ENCODE measurements at regions not wholly inside any gene's neighbourhood (a gene's known extent, or its start where the extent isn't known, plus 50 kb on each side); places are given as distances from the start of the nearest gene placed in this dataset.

DNA sequence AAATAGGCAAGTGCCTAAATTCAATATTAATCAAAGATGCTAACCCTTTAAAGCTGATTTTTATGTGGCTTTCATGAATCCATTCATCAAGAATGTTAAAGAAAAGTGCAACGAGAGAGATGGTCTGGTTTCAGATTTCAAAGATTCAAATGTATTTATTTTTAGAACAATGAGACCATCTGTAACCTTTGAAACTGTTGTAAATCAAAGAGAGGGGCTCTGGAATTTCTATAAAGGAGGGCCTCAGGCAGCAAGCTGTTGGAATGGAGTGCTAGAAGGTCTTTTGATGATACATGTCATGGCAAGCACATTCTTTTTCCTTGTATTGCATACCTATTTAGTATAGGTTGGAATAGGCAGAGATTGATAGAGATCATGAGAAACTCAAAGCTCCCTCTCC is 433.0 kb downstream of the LRIG3 start:
- no peaks in the 10 kb centered on the region for H3K36me3 Mint-ChIP-seq
- no peaks in the 10 kb centered on the region for H3K4me1 Mint-ChIP-seq (ENCODE audit: low read depth)
- CTCF ChIA-PET = no interaction called here
- H3K27me3 Mint-ChIP-seq = no peaks in the 10 kb centered on the region
- H3K27ac Mint-ChIP-seq = no peak overlapping the region
- intact Hi-C loops (cut with micrococcal nuclease) = no loop called here
- POLR2A ChIA-PET = no interaction called here
- DNase-seq = no peak
- H3K4me3 Mint-ChIP-seq = no peak overlapping the region
- no peaks in the 10 kb centered on the region for H3K9me3 Mint-ChIP-seq

DNA sequence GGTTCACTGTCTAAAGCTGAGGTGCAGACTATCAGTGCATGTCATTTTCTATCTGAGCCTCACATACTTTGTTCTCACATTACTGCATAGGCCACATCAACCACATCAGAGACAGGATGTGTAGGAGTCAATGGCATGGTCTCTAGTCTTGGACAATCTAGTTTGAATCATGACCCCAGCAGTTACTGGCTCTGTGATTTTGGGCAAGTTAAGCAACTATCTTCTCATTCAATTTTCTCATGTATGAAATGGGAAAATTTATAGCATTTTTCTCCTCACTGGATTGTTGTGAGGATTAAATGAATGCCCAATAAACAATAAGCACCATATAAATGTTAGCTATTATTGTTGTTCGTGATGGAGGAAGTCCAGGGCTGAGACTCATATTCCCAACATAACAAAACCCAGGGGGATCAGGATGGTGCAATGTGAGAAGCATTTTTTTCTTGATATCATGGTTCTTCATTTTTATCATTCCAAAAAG is 432.6 kb downstream of the LRIG3 start:
- no peak for DNase-seq
- ChIA-PET POLR2A (no interaction called here), CTCF (no interaction called here)
- Mint-ChIP-seq H3K4me1 (ENCODE audit: low read depth) (no peaks in the 10 kb centered on the region), H3K27ac (no peak overlapping the region), H3K4me3 (no peak overlapping the region), H3K27me3 (no peaks in the 10 kb centered on the region), H3K9me3 (no peaks in the 10 kb centered on the region), H3K36me3 (no peaks in the 10 kb centered on the region)
- intact Hi-C loops (cut with micrococcal nuclease) = no loop called here

- H3K9me3 Mint-ChIP-seq = no peaks in the 10 kb centered on the region
- intact Hi-C loops (cut with micrococcal nuclease) = no loop called here
- no peaks in the 10 kb centered on the region for H3K36me3 Mint-ChIP-seq
- CTCF ChIA-PET = no interaction called here
- H3K4me1 Mint-ChIP-seq (ENCODE audit: low read depth) = no peaks in the 10 kb centered on the region
- H3K27ac Mint-ChIP-seq = no peak overlapping the region
- H3K4me3 Mint-ChIP-seq = no peak overlapping the region
- DNase-seq = no peak
- no peaks in the 10 kb centered on the region for H3K27me3 Mint-ChIP-seq
- POLR2A ChIA-PET = no interaction called here
Observed at GRCh38 chr12:58489394-58489793, 430.9 kb downstream of the LRIG3 start.

- no peaks in the 10 kb centered on the region for H3K9me3 Mint-ChIP-seq
- ChIA-PET POLR2A (no interaction called here), CTCF (no interaction called here)
- no peaks in the 10 kb centered on the region for H3K27me3 Mint-ChIP-seq
- DNase-seq = no peak
- intact Hi-C loops (cut with micrococcal nuclease) = no loop called here
- no peaks in the 10 kb centered on the region for H3K36me3 Mint-ChIP-seq
- H3K27ac Mint-ChIP-seq = no peak overlapping the region
- no peak overlapping the region for H3K4me3 Mint-ChIP-seq
- H3K4me1 Mint-ChIP-seq (ENCODE audit: low read depth) = no peaks in the 10 kb centered on the region
Observed at GRCh38 chr12:58491306-58491705, 429.0 kb downstream of the LRIG3 start.

GRCh38 chr12:58496411-58497190 is 423.7 kb downstream of the LRIG3 start:
- Mint-ChIP-seq H3K27ac (no peak overlapping the region), H3K36me3 (no peaks in the 10 kb centered on the region), H3K9me3 (no peaks in the 10 kb centered on the region), H3K4me1 (ENCODE audit: low read depth) (no peaks in the 10 kb centered on the region), H3K4me3 (no peak overlapping the region), H3K27me3 (no peaks in the 10 kb centered on the region)
- ChIA-PET POLR2A (no interaction called here), CTCF (no interaction called here)
- DNase-seq = no peak
- intact Hi-C loops (cut with micrococcal nuclease) = no loop called here

GRCh38 chr12:58500399-58500798 is 419.9 kb downstream of the LRIG3 start:
- no peaks in the 10 kb centered on the region for H3K9me3 Mint-ChIP-seq
- H3K36me3 Mint-ChIP-seq = no peaks in the 10 kb centered on the region
- H3K27me3 Mint-ChIP-seq = no peaks in the 10 kb centered on the region
- ChIA-PET POLR2A (no interaction called here), CTCF (no interaction called here)
- no peak for DNase-seq
- no peaks in the 10 kb centered on the region for H3K4me1 Mint-ChIP-seq (ENCODE audit: low read depth)
- intact Hi-C loops (cut with micrococcal nuclease) = no loop called here
- no peak overlapping the region for H3K4me3 Mint-ChIP-seq
- no peak overlapping the region for H3K27ac Mint-ChIP-seq

- Mint-ChIP-seq H3K27me3 (no peaks in the 10 kb centered on the region), H3K36me3 (no peaks in the 10 kb centered on the region)
- CTCF ChIA-PET = no interaction called here
Observed at GRCh38 chr12:58502226-58502625, 418.1 kb downstream of the LRIG3 start.

DNA sequence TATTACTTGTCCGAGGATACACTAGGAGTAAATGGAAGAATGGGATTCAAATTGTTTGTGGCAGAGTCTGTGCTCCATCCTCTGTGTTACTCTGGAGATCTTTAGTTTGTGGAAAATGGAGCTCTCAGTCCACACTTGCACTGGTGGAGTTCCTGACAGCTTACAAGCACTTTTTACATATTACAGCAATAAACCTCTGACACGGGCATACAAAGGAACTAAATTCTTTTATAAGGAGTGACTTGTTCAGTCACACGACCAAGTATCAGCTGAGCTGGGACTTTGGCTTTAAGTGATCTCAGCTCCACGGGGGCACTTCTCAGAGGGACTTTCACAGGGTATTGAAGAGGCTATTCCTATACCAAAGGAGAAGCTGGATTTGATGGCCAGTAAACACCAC is 417.5 kb downstream of the LRIG3 start:
- ChIA-PET CTCF (no interaction called here), POLR2A (no interaction called here)
- H3K4me1 Mint-ChIP-seq (ENCODE audit: low read depth) = no peaks in the 10 kb centered on the region
- intact Hi-C loops (cut with micrococcal nuclease) = no loop called here
- no peaks in the 10 kb centered on the region for H3K9me3 Mint-ChIP-seq
- no peaks in the 10 kb centered on the region for H3K27me3 Mint-ChIP-seq
- DNase-seq = no peak
- H3K36me3 Mint-ChIP-seq = no peaks in the 10 kb centered on the region
- H3K27ac Mint-ChIP-seq = no peak overlapping the region
- no peak overlapping the region for H3K4me3 Mint-ChIP-seq

More at GRCh38 chr12:58502226-58502625, 418.1 kb downstream of the LRIG3 start:
- POLR2A ChIA-PET = no interaction called here
- DNase-seq = no peak
- intact Hi-C loops (cut with micrococcal nuclease) = no loop called here
- H3K27ac Mint-ChIP-seq = no peak overlapping the region
- no peaks in the 10 kb centered on the region for H3K4me1 Mint-ChIP-seq (ENCODE audit: low read depth)
- no peak overlapping the region for H3K4me3 Mint-ChIP-seq
- no peaks in the 10 kb centered on the region for H3K9me3 Mint-ChIP-seq

GRCh38 chr12:58503731-58504130 is 416.6 kb downstream of the LRIG3 start:
- no peaks in the 10 kb centered on the region for H3K4me1 Mint-ChIP-seq (ENCODE audit: low read depth)
- no peak overlapping the region for H3K4me3 Mint-ChIP-seq
- CTCF ChIA-PET = no interaction called here
- no peaks in the 10 kb centered on the region for H3K36me3 Mint-ChIP-seq
- H3K27ac Mint-ChIP-seq = no peak overlapping the region
- H3K9me3 Mint-ChIP-seq = no peaks in the 10 kb centered on the region
- POLR2A ChIA-PET = no interaction called here
- no peak for DNase-seq
- no peaks in the 10 kb centered on the region for H3K27me3 Mint-ChIP-seq
- intact Hi-C loops (cut with micrococcal nuclease) = no loop called here

GRCh38 chr12:58504143-58504938 is 416.0 kb downstream of the LRIG3 start:
- no peaks in the 10 kb centered on the region for H3K27me3 Mint-ChIP-seq
- no peaks in the 10 kb centered on the region for H3K36me3 Mint-ChIP-seq
- intact Hi-C loops (cut with micrococcal nuclease) = no loop called here
- no peak for DNase-seq
- no peaks in the 10 kb centered on the region for H3K4me1 Mint-ChIP-seq (ENCODE audit: low read depth)
- CTCF ChIA-PET = no interaction called here
- H3K9me3 Mint-ChIP-seq = no peaks in the 10 kb centered on the region
- H3K27ac Mint-ChIP-seq = no peak overlapping the region
- POLR2A ChIA-PET = no interaction called here
- no peak overlapping the region for H3K4me3 Mint-ChIP-seq

DNA sequence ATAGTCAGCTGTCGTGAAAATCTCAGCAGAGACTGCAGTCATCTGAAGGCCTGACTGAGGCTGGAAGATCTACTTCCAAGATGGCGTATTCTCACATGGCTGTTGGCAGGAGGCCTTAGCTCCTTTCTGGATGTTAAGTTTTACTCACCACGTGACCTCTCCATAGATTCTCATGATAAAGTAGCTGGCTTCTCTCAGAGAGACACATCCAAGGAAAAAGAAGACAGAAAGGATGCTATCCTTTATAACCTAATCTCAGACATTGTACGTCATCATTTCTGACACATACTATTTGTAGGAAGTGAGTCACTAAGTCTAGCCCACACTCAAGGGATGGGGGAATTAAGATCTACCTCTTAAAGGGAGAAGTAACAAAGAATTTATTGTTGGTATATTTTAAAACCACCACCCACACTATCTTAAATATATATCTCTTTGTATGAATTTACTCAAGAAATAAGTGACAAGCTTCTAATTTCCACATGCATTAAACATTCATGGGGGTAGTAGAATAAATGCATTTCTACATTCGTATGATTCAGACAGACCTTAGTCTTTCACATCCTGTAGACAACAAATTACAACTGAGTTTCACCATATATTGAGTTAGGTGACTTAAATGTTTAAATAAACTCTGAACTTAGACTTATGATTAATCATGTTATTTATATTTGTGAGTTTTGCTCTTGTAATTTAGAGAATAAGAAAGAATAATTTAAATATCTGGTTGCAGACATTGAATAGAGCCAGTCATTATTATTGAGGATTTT is 411.0 kb downstream of the LRIG3 start:
- Mint-ChIP-seq H3K27ac (no peak overlapping the region), H3K4me1 (ENCODE audit: low read depth) (no peaks in the 10 kb centered on the region), H3K4me3 (no peak overlapping the region), H3K9me3 (peaks cover 7% of the 10 kb centered on the region), H3K36me3 (no peaks in the 10 kb centered on the region), H3K27me3 (peaks cover 1% of the 10 kb centered on the region)
- intact Hi-C loops (cut with micrococcal nuclease) = no loop called here
- ChIA-PET POLR2A (no interaction called here), CTCF (no interaction called here)
- DNase-seq = no peak

GRCh38 chr12:58513301-58513834 is 406.9 kb downstream of the LRIG3 start:
- H3K36me3 Mint-ChIP-seq = no peaks in the 10 kb centered on the region
- DNase-seq = no peak
- ChIA-PET POLR2A (no interaction called here), CTCF (no interaction called here)
- peaks cover 1% of the 10 kb centered on the region for H3K27me3 Mint-ChIP-seq
- H3K4me1 Mint-ChIP-seq (ENCODE audit: low read depth) = no peaks in the 10 kb centered on the region
- H3K4me3 Mint-ChIP-seq = no peak overlapping the region
- H3K9me3 Mint-ChIP-seq = peaks cover 25% of the 10 kb centered on the region
- H3K27ac Mint-ChIP-seq = no peak overlapping the region
- intact Hi-C loops (cut with micrococcal nuclease) = no loop called here

Data from activated CD4-positive, alpha-beta memory T cell treated with anti-CD3 and anti-CD28 coated beads for 36 hours (primary cell).